Smooth muscle cell (in vitro differentiated cells): ENCODE measurements at regions not wholly inside any gene's neighbourhood (a gene's known extent, or its start where the extent isn't known, plus 50 kb on each side); places are given as distances from the start of the nearest gene placed in this dataset.
A peak's percentile ranks its signal among the peaks of the same experiment; 100 is the strongest.
"Not testable (repeated sequence)": the region's sequence is repeated elsewhere in the genome, so short reads cannot be mapped to it uniquely, and the experiment has no call there.

Source experiments
- DNase-seq: peaks from one replicate; lab custom pipeline; 2025; ENCODE audit not compliant: unreplicated experiment; lab: John Stamatoyannopoulos, UW
- H2AFZ ChIP-seq: fragments of 200-600 bp; sonication (generic); 2 replicates; pipeline ENCODE4 v1.6.0; 2016; ENCODE audit warnings: antibody characterized with exemption, low read depth, mild to moderate bottlenecking
- H3F3A ChIP-seq: fragments of 200-600 bp; sonication (generic); 2 replicates; pipeline ENCODE4 v1.6.0; 2017; ENCODE audit warnings: antibody characterized with exemption, low read depth
- H3K27ac ChIP-seq: fragments of 200-600 bp; sonication (generic); 2 replicates; pipeline ENCODE4 v1.5.1; 2016; ENCODE audit warnings: low read depth, mild to moderate bottlenecking
- H3K27me3 ChIP-seq: fragments of 200-600 bp; sonication (generic); 2 replicates; pipeline ENCODE4 v1.6.1; 2016; ENCODE audit warnings: low read depth, mild to moderate bottlenecking
- H3K36me3 ChIP-seq: fragments of 200-600 bp; sonication (generic); 2 replicates; pipeline ENCODE4 v1.5.1; 2016; ENCODE audit warnings: low read depth
- H3K4me1 ChIP-seq: fragments of 200-600 bp; sonication (generic); 2 replicates; pipeline ENCODE4 v1.5.1; 2016; ENCODE audit warnings: low read depth
- H3K4me2 ChIP-seq: fragments of 200-600 bp; sonication (generic); 2 replicates; pipeline ENCODE4 v1.6.0; 2016; ENCODE audit warnings: mild to moderate bottlenecking
- H3K4me3 ChIP-seq: fragments of 200-600 bp; sonication (generic); 2 replicates; pipeline ENCODE4 v1.5.1; 2016; ENCODE audit warnings: mild to moderate bottlenecking
- H3K79me2 ChIP-seq: fragments of 200-600 bp; sonication (generic); 2 replicates; pipeline ENCODE4 v1.6.0; 2016; ENCODE audit warnings: low read depth, mild to moderate bottlenecking
- H3K9ac ChIP-seq: fragments of 200-600 bp; sonication (generic); 2 replicates; pipeline ENCODE4 v1.6.0; 2016; ENCODE audit warnings: low read depth
- H3K9me3 ChIP-seq: fragments of 200-600 bp; sonication (generic); replicated peaks from 2 replicates; pipeline ENCODE4 v1.5.1; 2016; ENCODE audit warnings: low read depth
- H4K20me1 ChIP-seq: fragments of 200-600 bp; sonication (generic); 2 replicates; pipeline ENCODE4 v1.6.0; 2016; ENCODE audit warnings: low read depth
- CTCF ChIP-seq: fragments of 200-600 bp; sonication (generic); IDR thresholded peaks from 2 replicates; pipeline ENCODE4 v1.5.1; 2017; ENCODE audit warnings: borderline replicate concordance, mild to moderate bottlenecking, antibody characterized with exemption; ENCODE audit not compliant: insufficient read depth, poor library complexity, severe bottlenecking
- WGBS: methylation state at CpG from one replicate; pipeline ENCODE4 v1.1.7; 2016; ENCODE audit warnings: low lambda C conversion rate; 5-methylcytosine and 5-hydroxymethylcytosine counted together

GRCh38 chr6:37089783-37090182 is 80.2 kb upstream of the PIM1 start:
- 80% methylated on average over 3 of the region's 3 CpGs for WGBS
- H3F3A ChIP-seq, result no peaks in the 10 kb centered on the region
- no peak overlapping the region for H3K4me2 ChIP-seq
- no peak for TF ChIP-seq CTCF
- DNase-seq, result no peak
- no peaks in the 10 kb centered on the region for H3K79me2 ChIP-seq
- no peaks in the 10 kb centered on the region for H3K36me3 ChIP-seq
- H3K9ac ChIP-seq, result no peak overlapping the region
- H2AFZ ChIP-seq, result no peak overlapping the region
- H3K4me1 ChIP-seq, result no peaks in the 10 kb centered on the region
- H4K20me1 ChIP-seq, result no peaks in the 10 kb centered on the region
- no peak overlapping the region for H3K27ac ChIP-seq
- H3K9me3 ChIP-seq, result no peaks in the 10 kb centered on the region
- H3K4me3 ChIP-seq, result no peak overlapping the region
- no peaks in the 10 kb centered on the region for H3K27me3 ChIP-seq

GRCh38 chr6:37091104-37091503 is 78.8 kb upstream of the PIM1 start:
- not testable (repeated sequence) for H3K27me3 ChIP-seq, H4K20me1 ChIP-seq, H3F3A ChIP-seq, H3K4me1 ChIP-seq, H3K79me2 ChIP-seq, H3K9ac ChIP-seq, H3K36me3 ChIP-seq, H3K9me3 ChIP-seq, DNase-seq, H3K4me2 ChIP-seq, H3K4me3 ChIP-seq
- Histone ChIP-seq H3K27ac (peak overlapping the region; percentile 44), H2AFZ (peak overlapping the region; percentile 28)
- WGBS, result 98% methylated on average over 13 of the region's 13 CpGs

- not testable (repeated sequence) for H3F3A ChIP-seq, H3K4me3 ChIP-seq, H3K27me3 ChIP-seq, H3K79me2 ChIP-seq, H3K4me2 ChIP-seq, H3K36me3 ChIP-seq, H3K9me3 ChIP-seq, H3K4me1 ChIP-seq, DNase-seq, H4K20me1 ChIP-seq
- peak overlapping the region; percentile 44 for H3K27ac ChIP-seq
- H2AFZ ChIP-seq, result peak overlapping the region; percentile 28
- peak overlapping the region; percentile 40 for H3K9ac ChIP-seq
- 73% methylated on average over 9 of the region's 9 CpGs for WGBS
Observed at GRCh38 chr6:37091586-37091985, 78.4 kb upstream of the PIM1 start.

- Histone ChIP-seq H3K4me3 (no peak overlapping the region), H3F3A (no peaks in the 10 kb centered on the region), H3K4me1 (no peaks in the 10 kb centered on the region), H3K79me2 (no peaks in the 10 kb centered on the region), H3K27me3 (no peaks in the 10 kb centered on the region), H3K4me2 (no peak overlapping the region), H4K20me1 (no peaks in the 10 kb centered on the region), H3K9ac (no peak overlapping the region), H3K9me3 (no peaks in the 10 kb centered on the region), H3K27ac (peak overlapping the region; percentile 69), H3K36me3 (no peaks in the 10 kb centered on the region), H2AFZ (no peak overlapping the region)
- TF ChIP-seq CTCF, result no peak
- WGBS, result 79% methylated on average over 14 of the region's 14 CpGs
- no peak for DNase-seq
Observed at GRCh38 chr6:37092923-37093727, 76.8 kb upstream of the PIM1 start.
